Endothelial cell of umbilical vein (primary cell): ENCODE measurements at regions not wholly inside any gene's neighbourhood (a gene's known extent, or its start where the extent isn't known, plus 50 kb on each side); places are given as distances from the start of the nearest gene placed in this dataset.

Experiments
- BruUV-seq: library from RNA; stranded (reverse); fragments of 400-500 nt; replicated peaks from 2 replicates; lab custom pipeline; 2021; lab: Mats Ljungman, UMichigan
- CTCF ChIA-PET: fragments of 300-600, 350-600 bp; sonication (Branson Sonifier 250); formaldehyde crosslinking; loops from one replicate; lab custom pipeline; 2021; ENCODE audit warnings: antibody characterized with exemption, inconsistent platforms; lab: Charles Lee
- POLR2A ChIA-PET: fragments of 300-600, 350-600 bp; sonication (Branson Sonifier 250); formaldehyde crosslinking; loops from one replicate; lab custom pipeline; 2021; ENCODE audit warnings: antibody characterized with exemption, inconsistent platforms; lab: Charles Lee
- DNase-seq: peaks from one replicate; pipeline ENCODE4 v3.0.0-alpha.2; 2011; ENCODE audit warnings: low read depth, low spot score
- FAIRE-seq: peaks from 2 replicates; lab custom pipeline; 2011; peaks lifted over from hg19 to GRCh38; lab: Jason Lieb, UNC
- H2AFZ ChIP-seq: 2 replicates; pipeline ENCODE4 v1.6.0; 2012; ENCODE audit warnings: low read depth, low read length, control low read depth, inconsistent platforms
- H3K27ac ChIP-seq: 2 replicates; pipeline ENCODE4 v1.5.1; 2011; ENCODE audit warnings: low read depth, mild to moderate bottlenecking, control low read depth, low read length, moderate library complexity; ENCODE audit not compliant: insufficient read depth
- H3K27me3 ChIP-seq, 2 experiments: 2 replicates each; pipeline versions ENCODE4 v1.6.0 to v1.6.1; 2011; ENCODE audit warnings: low read length in 2 of 2, mixed read lengths in 1 of 2; ENCODE audit not compliant: control insufficient read depth in 2 of 2, insufficient read depth in 2 of 2
- H3K36me3 ChIP-seq, 2 experiments: 2 replicates in 1 of 2; 3 replicates in 1 of 2; pipeline ENCODE4 v1.5.1; 2011; ENCODE audit warnings: low read length in 2 of 2, mild to moderate bottlenecking in 1 of 2, moderate library complexity in 1 of 2; ENCODE audit not compliant: control insufficient read depth in 2 of 2, insufficient read depth in 2 of 2; ENCODE audit errors: extremely low read depth in 1 of 2
- H3K4me1 ChIP-seq: 3 replicates; pipeline ENCODE4 v1.5.1; 2011; ENCODE audit warnings: mild to moderate bottlenecking, low read length; ENCODE audit not compliant: control insufficient read depth, insufficient read depth; ENCODE audit errors: extremely low read depth
- H3K4me2 ChIP-seq: 2 replicates; pipeline ENCODE4 v1.6.1; 2011; ENCODE audit warnings: low read length, control low read depth, mixed read lengths; ENCODE audit not compliant: insufficient read depth
- H3K4me3 ChIP-seq, 3 experiments: fragments of 200-600 bp in 1 of 3; sonication (generic), shearing (Covaris generic) in 1 of 3; replicated peaks in 1 of 3; 2 replicates each; pipeline ENCODE4 v1.5.1; 2011 to 2016; ENCODE audit warnings: control low read depth in 3 of 3, low read length in 3 of 3, mild to moderate bottlenecking in 2 of 3, inconsistent platforms in 1 of 3, low read depth in 1 of 3, moderate library complexity in 1 of 3; ENCODE audit not compliant: insufficient read depth in 1 of 3
- H3K79me2 ChIP-seq: 2 replicates; pipeline ENCODE4 v1.6.0; 2012; ENCODE audit warnings: low read length, inconsistent platforms; ENCODE audit not compliant: control insufficient read depth, insufficient read depth
- H3K9ac ChIP-seq: replicated peaks from 2 replicates; pipeline ENCODE3; 2011; ENCODE audit warnings: low read length, control low read depth; ENCODE audit not compliant: insufficient read depth; ENCODE audit errors: extremely low read depth
- H3K9me1 ChIP-seq: replicated peaks from 3 replicates; pipeline ENCODE4 v1.6.0; 2011; ENCODE audit warnings: mild to moderate bottlenecking, low read length; ENCODE audit not compliant: control insufficient read depth, insufficient read depth; ENCODE audit errors: extremely low read depth
- H3K9me3 ChIP-seq: replicated peaks from 2 replicates; pipeline ENCODE4 v1.5.1; 2012; ENCODE audit warnings: low read length, inconsistent platforms; ENCODE audit not compliant: control insufficient read depth, insufficient read depth
- H4K20me1 ChIP-seq: replicated peaks from 2 replicates; pipeline ENCODE3; 2011; ENCODE audit warnings: mild to moderate bottlenecking, low read length; ENCODE audit not compliant: control insufficient read depth, insufficient read depth; ENCODE audit errors: extremely low read depth
- EZH2 ChIP-seq: IDR thresholded peaks from 2 replicates; pipeline ENCODE4 v1.6.1; 2012; ENCODE audit warnings: borderline replicate concordance, low read depth, mild to moderate bottlenecking, moderate library complexity, low read length, inconsistent platforms; ENCODE audit not compliant: severe bottlenecking
- FOS ChIP-seq: IDR thresholded peaks from 2 replicates; pipeline ENCODE4 v1.6.1; 2011; ENCODE audit warnings: mild to moderate bottlenecking, low read length, moderate library complexity, borderline replicate concordance; ENCODE audit not compliant: insufficient read depth
- GATA2 ChIP-seq: IDR thresholded peaks from 2 replicates; pipeline ENCODE4 v1.7.0; 2011; ENCODE audit warnings: low read depth, mild to moderate bottlenecking, moderate library complexity, mixed read lengths, low read length; ENCODE audit not compliant: insufficient read length, insufficient read depth
- JUN ChIP-seq: IDR thresholded peaks from 2 replicates; pipeline ENCODE4 v1.6.1; 2011; ENCODE audit warnings: borderline replicate concordance, low read depth; ENCODE audit not compliant: insufficient read length, insufficient read depth
- MYC ChIP-seq: IDR thresholded peaks from one replicate; pipeline ENCODE4 v1.6.1; 2011; ENCODE audit warnings: mild to moderate bottlenecking, low read depth, low read length
- POLR2A ChIP-seq: IDR thresholded peaks from 2 replicates; pipeline ENCODE4 v1.6.1; 2012; ENCODE audit warnings: low read depth, mild to moderate bottlenecking, control low read depth, low read length
- POLR2AphosphoS5 ChIP-seq: IDR thresholded peaks from 2 replicates; pipeline ENCODE4 v1.6.1; 2012; ENCODE audit warnings: low read depth, mild to moderate bottlenecking, control low read depth, low read length, moderate library complexity; ENCODE audit not compliant: insufficient read depth
- dilution Hi-C: fragments of 300-500 bp; cut with MboI; formaldehyde crosslinking; loops from one replicate; pipeline ENCODE4 v1.15.0; 2019; ENCODE audit warnings: low sequenced_read_pairs; ENCODE audit not compliant: extremely low pct_ligation_motif_present
- intact Hi-C: fragments of 100-400 bp; cut with micrococcal nuclease; formaldehyde crosslinking; loops from one replicate; pipeline ENCODE4 v1.10.0; 2022
- TF ChIP-seq, protein P1 (sequence below): IDR thresholded peaks from 2 replicates; pipeline ENCODE4 v1.6.1; 2011; ENCODE audit not compliant: insufficient read depth, insufficient read length
- TF ChIP-seq, protein P2 (sequence below), 2 donors: IDR thresholded peaks; 1 replicate in 1 of 2; 2 replicates in 1 of 2; pipeline ENCODE4 v1.5.1; 2011; ENCODE audit warnings: low read length in 2 of 2, mild to moderate bottlenecking in 2 of 2, moderate library complexity in 2 of 2, control low read depth in 1 of 2, inconsistent platforms in 1 of 2, low read depth in 1 of 2; ENCODE audit not compliant: insufficient read depth in 1 of 2; ENCODE audit errors: extremely low read depth in 1 of 2

DNA sequence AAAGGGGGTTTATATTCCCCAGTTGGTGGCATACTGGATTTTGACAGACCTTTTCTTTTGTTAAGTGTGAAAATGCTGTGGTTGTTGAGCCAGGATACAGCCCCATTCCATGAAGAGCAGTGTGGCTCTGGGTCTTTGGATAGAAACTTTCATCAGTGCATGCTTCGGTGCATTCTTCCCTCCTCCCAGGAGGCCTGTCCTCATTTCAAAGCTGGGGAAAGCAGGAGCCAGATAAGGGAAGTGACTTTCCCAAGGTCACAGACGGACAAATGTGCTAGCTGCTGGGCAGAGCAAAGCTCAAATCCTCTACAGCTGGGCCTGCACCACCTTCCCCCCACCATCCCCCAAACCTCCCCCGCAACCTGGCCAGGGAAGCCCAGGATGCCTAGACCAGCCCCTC, 184.5 kb upstream of the NTM start:
- intact Hi-C loops, result no loop called here
- H3K9ac ChIP-seq, result no peak overlapping the region
- H4K20me1 ChIP-seq, result no peaks in the 10 kb centered on the region
- H3K4me2 ChIP-seq, result no peak overlapping the region
- POLR2A ChIA-PET, result no interaction called here
- H2AFZ ChIP-seq, result no peak overlapping the region
- FAIRE-seq, result no peak
- H3K27ac ChIP-seq, result no peak overlapping the region
- no peaks in the 10 kb centered on the region for H3K9me3 ChIP-seq
- no peaks in the 10 kb centered on the region for H3K27me3 ChIP-seq
- H3K9me1 ChIP-seq, result no peaks in the 10 kb centered on the region
- H3K4me3 ChIP-seq, result no peak overlapping the region
- dilution Hi-C loops, result no loop called here
- no peaks in the 10 kb centered on the region for H3K36me3 ChIP-seq
- no TSS peak for BruUV-seq
- H3K4me1 ChIP-seq, result no peaks in the 10 kb centered on the region
- no peaks in the 10 kb centered on the region for H3K79me2 ChIP-seq
- CTCF ChIA-PET, result no interaction called here
- no peak for DNase-seq
- TF ChIP-seq JUN (no peak), POLR2A (no peak), MYC (no peak), POLR2AphosphoS5 (no peak), EZH2 (no peak), GATA2 (no peak), FOS (no peak)
- TF ChIP-seq, protein P1, sequence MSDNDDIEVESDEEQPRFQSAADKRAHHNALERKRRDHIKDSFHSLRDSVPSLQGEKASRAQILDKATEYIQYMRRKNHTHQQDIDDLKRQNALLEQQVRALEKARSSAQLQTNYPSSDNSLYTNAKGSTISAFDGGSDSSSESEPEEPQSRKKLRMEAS, result no peak
- TF ChIP-seq, protein P2, sequence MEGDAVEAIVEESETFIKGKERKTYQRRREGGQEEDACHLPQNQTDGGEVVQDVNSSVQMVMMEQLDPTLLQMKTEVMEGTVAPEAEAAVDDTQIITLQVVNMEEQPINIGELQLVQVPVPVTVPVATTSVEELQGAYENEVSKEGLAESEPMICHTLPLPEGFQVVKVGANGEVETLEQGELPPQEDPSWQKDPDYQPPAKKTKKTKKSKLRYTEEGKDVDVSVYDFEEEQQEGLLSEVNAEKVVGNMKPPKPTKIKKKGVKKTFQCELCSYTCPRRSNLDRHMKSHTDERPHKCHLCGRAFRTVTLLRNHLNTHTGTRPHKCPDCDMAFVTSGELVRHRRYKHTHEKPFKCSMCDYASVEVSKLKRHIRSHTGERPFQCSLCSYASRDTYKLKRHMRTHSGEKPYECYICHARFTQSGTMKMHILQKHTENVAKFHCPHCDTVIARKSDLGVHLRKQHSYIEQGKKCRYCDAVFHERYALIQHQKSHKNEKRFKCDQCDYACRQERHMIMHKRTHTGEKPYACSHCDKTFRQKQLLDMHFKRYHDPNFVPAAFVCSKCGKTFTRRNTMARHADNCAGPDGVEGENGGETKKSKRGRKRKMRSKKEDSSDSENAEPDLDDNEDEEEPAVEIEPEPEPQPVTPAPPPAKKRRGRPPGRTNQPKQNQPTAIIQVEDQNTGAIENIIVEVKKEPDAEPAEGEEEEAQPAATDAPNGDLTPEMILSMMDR (IDR thresholded peaks at IDR 0.05; ENCODE audit: extremely low read depth in 1 of 2, insufficient read depth in 1 of 2, low read depth in 1 of 2, low read length in 2 of 2), result no peak
